HG03175 (cell line): ENCODE measurements at regions not wholly inside any gene's neighbourhood (a gene's known extent, or its start where the extent isn't known, plus 50 kb on each side); places are given as distances from the start of the nearest gene placed in this dataset.
A peak's percentile ranks its signal among the peaks of the same experiment; 100 is the strongest.
"Not testable (repeated sequence)": the region's sequence is repeated elsewhere in the genome, so short reads cannot be mapped to it uniquely, and the experiment has no call there.

Experiments used
- ATAC-seq: cut with Tn5 transposase; IDR thresholded peaks from one replicate; pipeline ENCODE4 v1.9.1; 2021; ENCODE audit warnings: mild to moderate bottlenecking, moderate library complexity; ENCODE audit not compliant: unreplicated experiment

DNA sequence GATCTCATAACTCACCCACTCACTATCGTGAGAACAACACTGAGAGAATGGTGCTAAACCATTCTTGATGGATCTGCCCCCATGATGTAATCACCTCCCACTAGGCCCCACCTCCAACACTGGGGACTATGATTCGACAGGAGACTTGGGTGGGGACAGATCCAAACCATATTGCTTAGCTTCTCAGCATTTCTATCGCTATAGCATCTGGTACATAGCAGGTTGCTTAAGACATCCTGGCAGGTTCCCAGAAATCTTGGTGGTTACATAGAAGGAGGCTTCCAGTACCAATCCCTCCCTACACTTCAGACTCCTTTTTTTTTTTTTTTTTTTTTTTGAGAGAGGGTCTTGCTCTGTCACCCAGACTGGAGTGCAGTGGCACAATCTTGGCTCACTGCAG lies 487.8 kb downstream of the EDEM1 start:
- ATAC-seq: no peak

DNA sequence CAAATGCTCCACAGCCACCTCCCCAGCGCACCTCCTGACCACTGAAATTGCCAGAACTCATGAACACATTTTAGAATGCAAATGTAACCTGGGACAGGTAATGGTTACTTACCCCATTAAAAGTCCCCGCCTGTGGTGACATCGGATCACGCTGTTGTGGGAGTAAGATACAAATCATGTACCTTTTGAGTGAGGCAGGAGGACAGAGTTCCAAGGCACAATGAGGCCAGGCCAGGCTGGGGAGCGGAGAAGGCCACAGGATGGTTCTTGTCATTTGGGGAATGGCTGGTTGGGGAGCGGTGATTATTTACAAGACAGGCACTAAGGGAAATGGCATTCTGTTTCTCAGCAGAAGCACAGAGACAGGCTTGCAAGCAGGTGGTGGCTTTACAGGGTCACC lies 490.0 kb downstream of the EDEM1 start:
- no peak for ATAC-seq

DNA sequence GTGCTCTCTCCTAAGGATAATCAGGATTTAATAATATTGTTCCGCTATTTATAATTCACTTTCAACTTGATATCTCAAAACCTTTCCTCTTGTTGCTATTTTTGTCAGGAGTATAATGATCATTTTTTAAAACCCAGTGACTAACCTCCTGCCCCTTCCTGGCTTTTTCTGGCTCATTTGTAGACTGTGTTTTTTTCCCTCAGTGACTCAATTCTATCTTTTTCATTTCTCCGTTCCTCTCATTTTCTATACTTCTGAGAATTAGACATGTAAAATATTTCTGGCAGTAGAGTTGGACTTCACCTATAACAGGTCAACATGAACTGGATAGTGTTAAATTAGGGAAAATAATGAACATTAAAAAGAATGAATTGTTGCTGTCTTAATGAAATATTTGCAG lies 490.7 kb downstream of the EDEM1 start:
- no peak for ATAC-seq

DNA sequence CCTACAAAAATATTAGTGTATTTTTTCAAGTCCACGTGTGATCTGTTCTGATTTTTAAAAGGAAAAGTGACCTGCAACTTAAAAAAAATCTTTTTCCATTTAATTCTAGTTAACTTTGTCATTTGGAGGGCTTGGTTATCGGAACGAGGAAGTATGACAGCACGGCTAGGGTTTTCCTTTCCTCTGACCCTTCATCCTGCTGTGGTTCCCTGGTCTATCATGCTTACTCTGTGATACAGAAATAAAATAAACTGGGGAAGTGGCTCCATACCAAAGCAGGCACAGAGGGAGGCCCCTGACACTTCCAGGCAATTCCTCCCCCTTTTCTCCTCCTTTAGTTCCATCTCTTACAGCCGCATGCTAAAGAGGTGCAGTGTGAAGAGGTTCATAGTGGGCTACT lies 491.3 kb downstream of the EDEM1 start:
- ATAC-seq: no peak

DNA sequence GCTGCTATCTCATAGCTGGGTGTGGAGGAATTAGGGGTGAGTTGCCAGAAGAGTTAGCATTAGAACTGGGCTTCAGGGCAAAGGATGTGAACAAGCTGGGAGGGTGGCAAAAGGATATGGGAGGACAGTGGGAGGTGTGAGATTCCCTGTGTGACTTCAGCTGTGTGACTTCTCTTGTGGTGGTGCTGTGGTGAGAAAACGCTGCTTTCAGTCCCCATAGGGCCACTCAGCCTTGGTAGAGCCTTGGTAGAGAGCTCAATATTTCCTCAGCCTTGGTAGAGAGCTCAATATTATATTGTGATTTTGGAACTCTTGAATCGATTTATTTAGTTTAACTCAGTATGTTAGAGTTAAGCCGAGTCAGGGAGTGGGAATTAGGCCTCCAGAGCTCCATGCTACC lies 499.7 kb downstream of the EDEM1 start:
- no peak for ATAC-seq

DNA sequence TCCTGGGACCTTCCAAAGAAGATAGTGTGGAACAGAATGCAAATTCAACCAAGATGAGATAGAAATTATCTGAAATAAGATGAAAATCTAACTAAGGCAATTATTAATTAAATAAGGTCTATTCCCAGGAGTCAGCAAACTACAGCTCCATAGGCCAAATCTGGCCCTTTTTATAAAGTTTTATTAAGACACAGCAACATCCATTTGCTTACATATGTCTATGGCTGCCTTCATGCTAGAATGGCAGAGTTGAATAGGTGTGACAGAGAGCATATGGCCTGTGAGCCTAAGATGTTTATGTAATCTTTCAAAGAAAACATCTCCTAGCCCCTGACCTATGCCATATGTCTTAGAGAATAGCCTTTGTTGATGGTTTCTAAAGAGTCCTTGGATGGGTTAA lies 503.0 kb downstream of the EDEM1 start:
- ATAC-seq: no peak

DNA sequence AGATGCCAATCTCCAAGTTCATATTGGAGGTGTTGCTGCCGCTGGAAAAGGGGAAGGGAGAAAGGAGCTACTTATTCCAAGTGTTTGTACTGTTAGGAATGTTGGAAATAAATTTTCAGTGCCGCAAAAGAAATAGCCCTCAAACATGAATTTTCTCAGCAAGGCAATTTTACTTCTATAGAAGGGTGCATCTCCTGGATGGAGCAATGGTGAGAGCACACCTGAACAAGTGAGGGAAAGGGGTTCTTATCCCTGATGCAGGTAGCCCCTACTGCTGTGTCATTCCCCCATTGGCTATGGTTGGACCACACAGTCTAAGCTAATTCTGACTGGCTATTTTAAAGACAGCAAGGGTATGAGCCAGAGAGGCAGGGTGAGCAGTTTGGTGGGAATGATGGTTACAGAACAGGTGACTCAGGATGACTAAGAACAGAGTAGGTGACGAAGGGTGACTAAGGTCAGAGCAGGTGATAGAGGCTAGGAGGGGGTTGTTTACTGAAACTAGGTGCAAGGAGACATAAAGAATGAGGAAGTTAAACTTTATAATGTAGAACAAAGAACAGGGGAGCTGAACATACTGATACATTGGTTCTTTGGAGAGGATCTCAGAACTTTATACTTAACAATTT lies 503.5 kb downstream of the EDEM1 start:
- ATAC-seq: no peak

DNA sequence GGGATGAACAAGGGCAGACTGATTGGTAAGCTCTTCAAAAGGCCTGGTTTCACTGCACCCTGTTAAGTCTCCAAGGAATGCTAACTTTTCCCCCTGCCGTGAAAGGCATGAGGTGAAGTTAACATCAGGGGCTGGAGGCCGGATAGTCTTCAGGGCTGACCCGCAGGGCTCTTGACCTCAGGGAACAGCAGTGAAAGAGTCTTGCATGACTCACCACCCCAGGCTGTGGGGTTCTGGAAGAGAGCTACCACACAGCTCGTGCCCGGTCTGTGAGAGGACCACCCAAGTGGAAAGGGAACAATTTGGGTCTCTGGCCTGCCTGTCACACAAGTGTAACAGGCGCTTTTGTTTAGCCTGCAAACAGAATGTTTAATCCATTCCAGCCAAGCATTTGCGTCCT lies 504.9 kb downstream of the EDEM1 start:
- ATAC-seq: no peak

DNA sequence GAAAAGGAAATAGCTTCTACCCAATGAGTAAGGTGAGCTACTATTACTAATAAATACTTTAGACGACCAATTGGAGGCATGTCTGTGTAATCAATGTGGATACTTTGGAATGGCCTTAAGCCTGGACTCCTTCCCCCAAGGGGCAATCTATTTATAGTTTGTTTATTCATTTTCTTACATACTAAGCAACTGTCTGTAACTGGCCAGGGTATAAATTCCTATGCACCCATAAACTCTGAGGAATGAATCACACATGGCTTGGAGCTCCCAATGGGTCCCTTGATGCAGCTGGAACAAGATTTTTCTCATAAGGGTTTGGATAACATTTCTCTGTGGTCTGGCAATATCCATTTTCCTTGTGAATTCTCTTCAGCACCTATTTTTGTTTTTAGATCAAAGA lies 506.8 kb downstream of the EDEM1 start:
- no peak for ATAC-seq

DNA sequence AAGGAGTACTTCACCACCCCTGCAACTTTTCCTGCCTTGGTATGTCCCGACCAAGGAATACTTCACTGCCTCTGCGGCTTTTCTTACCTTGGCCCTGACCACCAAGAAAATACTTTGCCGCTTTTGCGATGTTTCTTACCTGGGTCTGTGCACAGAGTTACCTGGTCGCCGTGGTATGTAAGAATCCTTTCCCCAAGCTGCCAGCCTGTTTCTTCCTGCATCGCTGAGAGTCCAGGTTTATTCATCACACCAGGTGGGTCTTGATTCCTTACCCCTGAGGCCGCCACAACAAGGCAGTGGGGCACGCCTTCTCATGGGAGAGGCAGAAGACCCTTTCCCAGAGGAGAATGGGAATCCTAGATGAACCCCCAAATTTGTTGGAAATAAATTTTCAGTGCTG lies 511.3 kb downstream of the EDEM1 start:
- ATAC-seq: no peak

DNA sequence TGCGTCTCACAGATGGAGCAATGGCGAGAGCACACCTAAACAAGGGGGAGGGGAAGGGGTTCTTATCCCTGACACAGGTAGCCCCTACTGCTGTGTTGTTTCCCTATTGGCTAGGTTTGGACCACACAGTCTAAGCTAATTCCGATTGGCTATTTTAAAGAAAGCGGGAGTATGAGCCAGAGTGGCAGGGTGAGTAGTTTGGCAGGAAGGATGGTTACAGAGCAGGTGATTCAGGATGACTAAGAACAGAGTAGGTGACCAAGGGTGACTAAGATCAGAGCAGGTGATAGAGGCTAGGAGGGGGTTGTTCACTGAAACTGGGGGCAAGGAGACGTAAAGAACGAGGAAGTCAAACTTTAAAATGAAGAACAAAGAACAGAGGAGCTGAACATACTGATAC lies 511.8 kb downstream of the EDEM1 start:
- no peak for ATAC-seq

DNA sequence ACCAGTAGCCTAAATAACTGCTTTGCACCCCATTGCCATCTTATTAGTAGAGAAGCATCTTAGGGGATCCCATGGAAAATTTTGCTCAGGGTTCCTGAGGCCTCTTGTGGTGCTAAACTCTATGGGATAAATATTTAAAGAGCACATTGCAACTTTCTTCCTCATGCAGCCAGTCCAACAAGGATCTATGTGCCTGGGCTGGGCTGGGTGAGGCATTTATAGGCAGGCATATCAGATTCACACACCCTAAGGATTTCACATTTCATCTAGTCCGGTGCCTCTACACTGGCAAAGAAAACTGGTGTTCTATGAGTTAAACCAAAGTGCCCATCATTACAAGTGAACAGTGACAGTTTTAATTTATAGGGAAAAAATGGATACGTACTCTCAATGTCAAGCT lies 512.3 kb downstream of the EDEM1 start:
- no peak for ATAC-seq

DNA sequence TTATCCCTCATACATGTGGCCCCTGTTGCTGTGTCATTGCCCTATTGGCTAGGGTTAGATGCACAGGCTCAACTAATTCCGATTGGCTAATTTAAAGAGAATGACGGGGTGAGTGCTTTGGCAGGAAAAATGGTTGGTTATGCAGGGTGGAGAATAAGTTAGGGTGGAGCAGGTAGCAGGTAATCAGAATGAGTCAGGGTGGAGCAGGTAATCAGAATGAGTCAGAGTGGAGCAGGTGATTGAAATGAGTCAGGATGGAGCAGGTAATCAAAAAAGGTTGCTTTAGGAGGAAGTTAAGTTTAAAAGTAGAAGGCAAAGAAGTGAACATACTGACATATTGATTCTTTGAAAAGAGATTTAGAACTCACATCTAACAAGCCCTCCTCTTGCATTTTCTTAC lies 513.5 kb downstream of the EDEM1 start:
- not testable (repeated sequence) for ATAC-seq

DNA sequence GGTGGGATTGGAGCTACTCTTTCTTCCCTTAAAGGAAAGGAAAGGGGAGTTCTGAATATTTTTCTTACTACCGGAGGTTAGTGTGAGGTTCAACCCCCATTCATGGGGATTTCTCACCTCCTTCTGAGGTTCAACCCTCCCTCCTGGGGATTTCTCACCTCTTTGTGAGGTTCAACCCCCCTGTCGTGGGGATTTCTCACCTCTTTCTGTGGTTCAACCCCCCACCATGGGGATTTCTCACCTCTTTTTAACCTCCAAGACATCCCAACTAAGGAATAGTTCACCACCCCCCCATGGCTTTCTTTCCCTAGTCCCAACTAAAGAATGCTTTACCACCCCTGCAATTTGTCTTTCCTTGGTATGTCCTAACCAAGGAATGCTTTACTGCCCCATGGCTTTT lies 520.3 kb downstream of the EDEM1 start:
- no peak for ATAC-seq

DNA sequence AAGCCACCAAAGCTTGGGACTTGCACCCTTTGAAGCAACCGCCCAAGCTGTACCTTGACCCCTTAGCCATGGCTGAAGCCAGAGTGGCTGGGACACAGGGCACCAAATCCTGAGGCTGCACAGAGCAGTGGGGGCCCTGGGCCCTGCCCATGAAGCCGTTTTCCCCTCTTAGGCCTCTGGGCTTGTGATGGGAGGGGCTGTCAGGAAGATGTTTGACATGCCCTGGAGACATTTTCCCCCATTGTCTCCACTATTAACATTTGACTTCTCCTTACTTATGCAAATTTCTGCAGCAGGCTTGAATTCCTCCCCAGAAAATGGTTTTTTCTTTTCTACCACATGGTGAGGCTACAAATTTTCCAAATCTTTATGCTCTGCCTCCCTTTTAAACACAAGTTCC lies 522.2 kb downstream of the EDEM1 start:
- no peak for ATAC-seq

DNA sequence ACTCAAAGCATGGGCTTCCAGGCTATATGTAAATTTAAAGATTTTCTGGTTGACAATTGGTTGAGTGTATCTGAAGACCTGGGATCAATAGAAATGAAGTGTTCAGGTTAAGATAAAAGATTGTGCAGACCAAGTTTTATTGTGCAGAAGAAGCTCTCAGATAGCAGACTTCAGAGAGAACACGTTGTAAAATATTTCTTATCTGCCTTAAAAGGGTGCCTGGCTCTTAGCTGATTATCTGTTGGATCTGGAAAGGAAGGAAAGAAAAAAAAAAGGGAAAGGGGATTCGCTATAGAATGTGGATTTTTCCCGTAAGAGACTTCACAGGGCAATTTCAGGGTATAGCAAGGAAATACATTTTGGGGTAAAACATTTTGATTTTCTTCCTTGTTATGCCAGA lies 523.2 kb downstream of the EDEM1 start:
- no peak for ATAC-seq

DNA sequence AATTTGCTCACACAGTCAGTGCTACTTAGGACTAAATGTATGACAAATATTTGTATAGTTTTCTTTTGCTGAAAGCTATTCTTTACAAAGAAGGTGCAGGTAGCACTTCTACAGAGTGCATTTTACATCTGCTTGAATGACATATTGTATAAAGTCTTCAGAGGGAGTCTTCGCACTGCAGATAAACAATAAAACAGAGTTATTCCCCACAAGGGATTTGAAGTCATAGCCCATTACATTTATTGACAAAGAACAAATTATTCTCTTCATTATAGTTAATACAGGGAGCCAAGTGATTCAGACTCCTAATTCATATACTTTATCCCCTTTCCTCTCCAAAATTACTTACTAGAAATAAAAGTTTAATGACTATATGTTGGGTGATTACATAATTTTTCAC lies 529.7 kb downstream of the EDEM1 start:
- no peak for ATAC-seq

DNA sequence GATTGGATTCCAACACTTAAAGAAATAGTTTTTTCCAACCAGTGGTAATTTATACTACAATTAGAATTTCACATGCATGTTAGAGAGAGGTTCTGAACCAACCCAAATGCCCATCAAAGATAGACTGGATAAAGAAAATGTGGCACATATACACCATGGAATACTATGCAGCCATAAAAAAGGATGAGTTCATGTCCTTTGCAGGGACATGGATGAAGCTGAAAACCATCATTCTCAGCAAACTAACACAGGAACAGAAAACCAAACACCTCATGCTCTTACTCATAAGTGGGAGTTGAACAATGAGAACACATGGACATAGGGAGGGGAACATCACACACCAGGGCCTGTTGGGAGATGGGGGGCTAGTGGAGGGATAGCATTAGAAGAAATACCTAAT lies 532.2 kb downstream of the EDEM1 start:
- ATAC-seq: not testable (repeated sequence)

DNA sequence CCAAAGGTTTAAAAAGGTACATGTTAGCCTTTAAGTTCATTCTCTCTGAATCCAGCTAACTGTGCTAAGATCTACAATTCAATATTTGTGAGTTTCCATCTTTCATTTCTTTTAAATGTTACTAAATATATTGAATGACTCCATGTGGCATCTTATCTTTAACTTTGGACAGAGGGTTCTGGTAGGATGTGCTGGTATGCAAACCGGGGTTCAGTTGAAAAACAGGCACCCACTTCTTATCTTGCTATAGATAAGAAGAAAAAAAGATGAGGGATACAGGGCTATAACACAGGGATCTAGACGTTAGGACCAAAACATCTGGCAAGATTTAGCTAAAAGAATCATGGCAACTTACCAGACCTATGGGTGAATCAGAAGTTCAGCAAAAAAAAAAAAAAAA lies 538.3 kb downstream of the EDEM1 start:
- no peak for ATAC-seq

DNA sequence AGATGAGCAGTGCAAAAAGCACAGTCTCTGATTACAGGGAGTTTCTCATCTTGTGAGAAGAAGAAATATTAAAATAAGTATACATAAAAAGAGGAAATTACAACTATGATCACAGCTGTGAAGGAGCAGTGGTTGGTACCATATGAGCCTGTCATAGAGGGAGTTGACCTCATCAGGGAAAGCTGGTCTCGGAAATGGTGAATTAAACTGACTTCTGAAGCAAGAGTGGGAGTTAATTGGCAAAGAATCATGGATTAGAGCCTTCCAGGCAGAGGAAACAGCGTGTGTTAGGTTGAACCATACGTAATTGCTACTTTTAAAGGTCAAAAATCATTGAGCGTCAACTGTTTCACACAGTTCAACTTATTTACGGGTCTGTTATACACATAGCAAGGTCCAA lies 539.1 kb downstream of the EDEM1 start:
- no peak for ATAC-seq

DNA sequence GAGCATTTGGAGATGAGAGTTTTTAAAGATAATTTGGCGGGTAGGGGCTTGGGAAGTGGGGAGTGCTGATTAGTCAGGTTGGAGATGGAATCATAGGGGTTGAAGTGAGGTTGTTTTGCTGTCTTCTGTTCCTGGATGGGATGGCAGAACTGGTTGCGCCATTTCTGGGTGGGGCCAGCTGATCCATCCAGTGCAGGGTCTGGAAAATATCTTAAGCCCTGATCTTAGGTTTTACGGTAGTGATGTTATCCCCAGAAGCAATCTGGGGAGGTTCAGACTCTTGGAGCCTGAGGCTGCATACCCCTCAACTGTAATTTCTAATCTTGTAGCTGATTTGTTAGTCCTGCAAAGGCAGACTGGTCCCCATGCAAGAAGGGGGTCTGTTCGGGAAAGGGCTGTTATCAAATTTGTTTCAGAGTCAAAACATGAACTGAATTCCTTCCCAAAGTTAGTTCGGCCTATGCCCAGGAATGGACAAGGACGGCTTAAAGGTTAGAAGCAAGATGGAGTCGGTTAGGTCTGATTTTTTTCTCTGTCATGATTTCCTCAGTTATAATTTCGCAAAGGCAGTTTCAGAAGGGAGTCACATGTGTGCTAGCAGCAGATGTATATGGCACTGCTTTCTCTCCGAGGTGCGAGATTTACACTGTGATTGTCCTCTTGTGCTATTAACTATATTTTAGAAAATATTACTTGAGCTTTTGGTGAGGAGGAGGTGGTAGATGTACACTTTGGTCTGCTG lies 540.4 kb downstream of the EDEM1 start:
- ATAC-seq: no peak

DNA sequence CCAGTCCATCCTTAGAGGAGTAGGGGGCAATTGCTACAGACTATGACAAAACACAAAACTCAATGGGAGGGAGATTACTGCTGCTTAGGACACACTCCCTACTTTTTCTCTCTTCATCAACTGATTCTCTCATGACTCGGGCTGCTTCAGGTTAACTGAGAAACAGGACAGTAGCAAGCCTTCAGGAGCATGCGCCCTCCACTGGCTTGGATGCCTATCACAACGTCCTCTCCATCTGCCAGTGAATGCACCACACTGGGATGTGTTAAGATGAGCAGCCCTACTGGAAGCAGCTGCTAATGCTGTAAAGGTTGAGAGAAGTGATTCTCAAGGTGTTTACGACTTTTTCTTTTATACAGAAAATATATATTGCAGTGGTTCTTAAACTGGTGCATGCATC lies 542.3 kb downstream of the EDEM1 start:
- ATAC-seq: no peak

DNA sequence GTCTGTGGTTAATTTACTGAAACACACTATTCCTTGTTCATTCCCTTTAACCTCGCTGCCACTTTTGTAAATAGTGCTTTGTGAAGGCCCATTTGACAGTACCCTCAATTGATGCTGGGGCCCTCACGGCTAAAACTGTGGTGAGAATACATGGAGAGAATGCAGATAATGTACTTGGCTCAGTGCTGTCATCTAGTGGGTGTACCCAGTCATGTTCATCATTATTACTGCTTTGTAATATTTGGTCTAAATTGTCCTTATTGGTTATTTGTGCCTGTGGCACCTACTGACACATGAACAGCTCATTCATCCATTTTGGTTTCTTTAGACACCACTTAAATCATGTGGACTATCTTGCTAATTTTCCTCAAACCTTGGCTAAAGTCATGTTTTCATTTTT lies 543.6 kb downstream of the EDEM1 start:
- ATAC-seq: peak; percentile 57
